CD4-positive, alpha-beta T cell (primary cell): ENCODE measurements at regions not wholly inside any gene's neighbourhood (a gene's known extent, or its start where the extent isn't known, plus 50 kb on each side); places are given as distances from the start of the nearest gene placed in this dataset.

Experiments used
- ATAC-seq: fragments of 200-7000 bp; cut with Tn5 transposase; one replicate; pipeline ENCODE4 v1.10.0; 2022; ENCODE audit warnings: mild to moderate bottlenecking; ENCODE audit not compliant: poor library complexity
- CTCF ChIA-PET: fragments of 350-600 bp; sonication (Branson Sonifier 250); formaldehyde crosslinking; loops from one replicate; lab custom pipeline; 2021; ENCODE audit warnings: antibody characterized with exemption, inconsistent platforms; lab: Charles Lee
- POLR2A ChIA-PET: fragments of 350-600 bp; sonication (Branson Sonifier 250); formaldehyde crosslinking; loops from one replicate; lab custom pipeline; 2021; ENCODE audit warnings: antibody characterized with exemption, inconsistent platforms; lab: Charles Lee
- DNase-seq, 14 experiments: peaks; one replicate each; pipeline ENCODE4 v3.0.0-alpha.2; 2013 to 2020; ENCODE audit warnings: mixed read lengths in 2 of 14
- H3K27ac ChIP-seq, 2 donors: one replicate each; pipeline versions ENCODE4 v1.5.1 to v1.7.0; 2013; ENCODE audit warnings: low read length in 2 of 2, low read depth in 1 of 2, mild to moderate bottlenecking in 1 of 2
- H3K27me3 ChIP-seq, 2 experiments: 1 replicate in 1 of 2; 2 replicates in 1 of 2; pipeline versions ENCODE4 v1.6.1 to v1.7.0; 2013; ENCODE audit warnings: low read length in 2 of 2, control low read depth in 1 of 2, mild to moderate bottlenecking in 1 of 2, moderate library complexity in 1 of 2; ENCODE audit not compliant: insufficient read depth in 2 of 2, control insufficient read depth in 1 of 2
- H3K36me3 ChIP-seq: one replicate; pipeline ENCODE4 v1.6.1; 2013; ENCODE audit warnings: low read length, control low read depth; ENCODE audit not compliant: insufficient read depth
- H3K4me1 ChIP-seq: one replicate; pipeline ENCODE4 v1.6.1; 2013; ENCODE audit warnings: low read length, control low read depth; ENCODE audit not compliant: insufficient read depth
- H3K4me3 ChIP-seq: one replicate; pipeline ENCODE4 v1.5.1; 2013; ENCODE audit warnings: mild to moderate bottlenecking, low read length, moderate library complexity
- H3K9me3 ChIP-seq, 2 experiments: 1 replicate in 1 of 2; 2 replicates in 1 of 2; pipeline versions ENCODE4 v1.6.1 to v1.7.0; 2013; ENCODE audit warnings: low read length in 2 of 2, mild to moderate bottlenecking in 2 of 2, control low read depth in 1 of 2, moderate library complexity in 1 of 2; ENCODE audit not compliant: control insufficient read depth in 1 of 2, insufficient read depth in 1 of 2
- H3K27ac Mint-ChIP-seq: one replicate; pipeline ENCODE4 v1.8.0; 2020; ENCODE audit warnings: mixed read lengths
- H3K27me3 Mint-ChIP-seq: one replicate; pipeline ENCODE4 v1.8.0; 2021; ENCODE audit warnings: mixed read lengths
- H3K36me3 Mint-ChIP-seq: one replicate; pipeline ENCODE4 v1.8.0; 2021; ENCODE audit warnings: low read depth, mixed read lengths
- H3K4me1 Mint-ChIP-seq: one replicate; pipeline ENCODE4 v1.8.0; 2021; ENCODE audit warnings: low read depth, mixed read lengths
- H3K4me3 Mint-ChIP-seq: one replicate; pipeline ENCODE4 v1.8.0; 2020; ENCODE audit warnings: mild to moderate bottlenecking, mixed read lengths
- H3K9me3 Mint-ChIP-seq: one replicate; pipeline ENCODE4 v1.8.0; 2020; ENCODE audit warnings: mixed read lengths
- CTCF ChIP-seq: fragments of 200-600 bp; IDR thresholded peaks from one replicate; pipeline ENCODE4 v1.8.0; 2022; ENCODE audit warnings: antibody characterized with exemption, mild to moderate bottlenecking
- intact Hi-C, 2 experiments: fragments of 100-400 bp; cut with DNase I in 1 of 2; cut with micrococcal nuclease in 1 of 2; formaldehyde crosslinking; loops; one replicate each; pipeline versions ENCODE4 v1.15.1 to v1.9.0; 2023 to 2025; cut with DNase I, micrococcal nuclease

- H3K27ac Mint-ChIP-seq: no peak overlapping the region
- no peak overlapping the region for H3K4me3 Mint-ChIP-seq
- Histone ChIP-seq H3K4me1 (no peaks in the 10 kb centered on the region), H3K27me3 (no peaks in the 10 kb centered on the region), H3K36me3 (no peaks in the 10 kb centered on the region), H3K9me3 (no peaks in the 10 kb centered on the region), H3K27ac (no peak overlapping the region), H3K4me3 (no peak overlapping the region)
- POLR2A ChIA-PET: no interaction called here
- H3K36me3 Mint-ChIP-seq: no peaks in the 10 kb centered on the region
- no peaks in the 10 kb centered on the region for H3K27me3 Mint-ChIP-seq
- no peaks in the 10 kb centered on the region for H3K4me1 Mint-ChIP-seq
- ATAC-seq (no peak), DNase-seq (no peak)
- CTCF ChIA-PET: no interaction called here
- no peak for TF ChIP-seq CTCF
- H3K9me3 Mint-ChIP-seq: no peaks in the 10 kb centered on the region
- intact Hi-C loops: no loop called here
These were observed 278.6 kb upstream of the C9orf72 start for GRCh38 chr9:27851858-27852257.

- Histone ChIP-seq H3K27ac (no peak overlapping the region), H3K27me3 (no peaks in the 10 kb centered on the region), H3K9me3 (no peaks in the 10 kb centered on the region), H3K4me3 (no peak overlapping the region), H3K36me3 (no peaks in the 10 kb centered on the region), H3K4me1 (no peaks in the 10 kb centered on the region)
- Mint-ChIP-seq H3K4me1 (no peaks in the 10 kb centered on the region), H3K27ac (no peak overlapping the region), H3K4me3 (no peak overlapping the region), H3K36me3 (no peaks in the 10 kb centered on the region), H3K27me3 (no peaks in the 10 kb centered on the region), H3K9me3 (no peaks in the 10 kb centered on the region)
- no peak for ATAC-seq
- POLR2A ChIA-PET: no interaction called here
- TF ChIP-seq CTCF: no peak
- intact Hi-C loops: no loop called here
- CTCF ChIA-PET: no interaction called here
- no peak for DNase-seq
These were observed 280.2 kb upstream of the C9orf72 start for GRCh38 chr9:27853529-27853928.

GRCh38 chr9:27856054-27856453 is 282.8 kb upstream of the C9orf72 start:
- Mint-ChIP-seq H3K27ac (no peak overlapping the region), H3K4me1 (no peaks in the 10 kb centered on the region), H3K36me3 (no peaks in the 10 kb centered on the region), H3K4me3 (no peak overlapping the region), H3K9me3 (no peaks in the 10 kb centered on the region), H3K27me3 (peaks cover 4% of the 10 kb centered on the region)
- Histone ChIP-seq H3K27me3 (no peaks in the 10 kb centered on the region), H3K9me3 (no peaks in the 10 kb centered on the region), H3K4me3 (no peak overlapping the region), H3K4me1 (no peaks in the 10 kb centered on the region), H3K27ac (no peak overlapping the region), H3K36me3 (no peaks in the 10 kb centered on the region)
- ChIA-PET POLR2A (no interaction called here), CTCF (no interaction called here)
- no peak for ATAC-seq
- no peak for DNase-seq
- intact Hi-C loops: no loop called here
- TF ChIP-seq CTCF: no peak
